Heart left ventricle (tissue), 16 donors: ENCODE measurements at regions not wholly inside any gene's neighbourhood (a gene's known extent, or its start where the extent isn't known, plus 50 kb on each side); places are given as distances from the start of the nearest gene placed in this dataset.
A peak's percentile ranks its signal among the peaks of the same experiment; 100 is the strongest.

ENCODE experiments used
- ATAC-seq, 4 donors: fragments of 200-7000 bp; cut with Tn5 transposase; one replicate each; pipeline ENCODE4 v1.9.1; 2020 to 2022; ENCODE audit warnings: moderate library complexity in 4 of 4, mild to moderate bottlenecking in 3 of 4, moderate number of reproducible peaks in 1 of 4
- DNase-seq, 5 donors: peaks; one replicate each; pipeline ENCODE4 v3.0.0-alpha.2; 2020
- H3K27ac ChIP-seq, 12 donors: fragments of 200-600 bp; sonication (generic) in 4 of 12; one replicate each; pipeline versions ENCODE4 v1.5.0 to v1.8.0; 2016 to 2022; ENCODE audit warnings: mild to moderate bottlenecking in 2 of 12
- H3K27me3 ChIP-seq, 9 donors: fragments of 200-600 bp; sonication (generic) in 2 of 9; one replicate each; pipeline versions ENCODE4 v1.5.1 to v1.8.0; 2016 to 2022; ENCODE audit warnings: mild to moderate bottlenecking in 3 of 9
- H3K36me3 ChIP-seq, 9 donors: fragments of 200-600 bp; sonication (generic) in 2 of 9; one replicate each; pipeline versions ENCODE4 v1.5.0 to v1.8.0; 2018 to 2022; ENCODE audit warnings: mild to moderate bottlenecking in 2 of 9
- H3K4me1 ChIP-seq, 12 donors: fragments of 200-600 bp; sonication (generic) in 4 of 12; one replicate each; pipeline versions ENCODE4 v1.5.0 to v1.8.0; 2016 to 2022; ENCODE audit warnings: mild to moderate bottlenecking in 3 of 12
- H3K4me3 ChIP-seq, 12 donors: fragments of 200-600 bp; sonication (generic) in 4 of 12; one replicate each; pipeline versions ENCODE4 v1.5.0 to v1.8.0; 2017 to 2022; ENCODE audit warnings: mild to moderate bottlenecking in 9 of 12, moderate library complexity in 4 of 12
- H3K9me3 ChIP-seq, 12 donors: fragments of 200-600 bp; sonication (generic) in 4 of 12; one replicate each; pipeline versions ENCODE4 v1.5.0 to v1.8.0; 2016 to 2022; ENCODE audit warnings: mild to moderate bottlenecking in 1 of 12
- POLR2A ChIP-seq, 2 donors: fragments of 450-650 bp; IDR thresholded peaks; one replicate each; pipeline ENCODE4 v1.6.1; 2017; ENCODE audit warnings: antibody characterized with exemption in 2 of 2, mild to moderate bottlenecking in 2 of 2, moderate library complexity in 2 of 2
- WGBS, 4 donors: extraction: QIAGEN DNeasy Blood & Tissue Kit in 2 of 4; methylation state at CpG; one replicate each; pipeline versions ENCODE4 v1.1.5 to v1.1.7; 2013 to 2018; 5-methylcytosine and 5-hydroxymethylcytosine counted together
- intact Hi-C, 10 donors: fragments of 100-400 bp; cut with DNase I; formaldehyde crosslinking; loops; one replicate each; pipeline versions ENCODE4 v1.11.1 to v1.14.2; 2022
- TF ChIP-seq, protein P1 (sequence below), 12 donors: fragments of 200-600 bp; sonication (generic) in 4 of 12; IDR thresholded peaks; one replicate each; pipeline versions ENCODE4 v1.5.0 to v1.8.0; 2018 to 2022; ENCODE audit warnings: antibody characterized with exemption in 12 of 12, mild to moderate bottlenecking in 5 of 12
- donor health status: ischemic (EF 13 %, LVEDD 7.1; RV severe dilation, severe dysfunction).
- donor health status: healthy with polysubstance abuse.
- donor health status: DM: no; HTN: yes; CAD: no.
- donor health status: DM: no; HTN: no; CAD: no.
- donor health status: ischemic (EF 25% LVEDD 6.9; RV normal size, moderate dysfunction).
- donor health status: ischemic (EF 25% LVEDD 5.7; RV mildly dilated, moderate dysfunction).
- donor health status: healthy.
- donor health status: DM: yes; HTN: yes; CAD: no.
- donor health status: ischemic (EF 35%, LVEDD 5.7; RV mildly dilated, moderate dysfunction).
- donor health status: nonischemic (EF 11% LVEDD 7.7; RV severe dilation, severe dysfunction).
- donor health status: DM: yes; HTN: yes; CAD: no.
- donor health status: PGD.
- donor health status: ischemic (EF 29% LVEDD 5.4; RV normal size, mild dysfunction).
- donor health status: nonischemic (EF 23%, LVEDD 6.1; RV moderate dilation, normal function).

DNA sequence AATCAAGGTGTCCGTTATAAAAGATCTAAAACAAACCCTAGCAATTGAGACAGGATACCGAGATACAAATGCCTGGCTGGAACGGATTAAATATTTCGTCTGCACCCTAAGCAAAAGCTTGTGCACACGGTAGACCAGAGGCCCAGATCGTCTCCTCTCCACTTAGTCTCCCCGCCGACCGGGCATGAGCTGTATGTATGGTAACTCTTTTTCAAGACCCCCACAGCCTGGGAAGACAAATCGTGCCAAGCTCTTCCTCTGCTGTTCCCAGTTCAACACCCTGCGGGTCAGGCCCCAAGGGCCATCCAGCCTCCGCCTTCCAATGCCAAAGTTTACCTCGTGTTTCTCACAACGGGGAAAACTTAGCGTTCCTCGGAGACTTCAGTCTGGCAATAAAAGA, 285.7 kb upstream of the GALNT17 start:
- no peaks in the 10 kb centered on the region for H3K4me1 ChIP-seq
- ATAC-seq: no peak
- H3K36me3 ChIP-seq: no peaks in the 10 kb centered on the region
- H3K9me3 ChIP-seq: peaks cover 0 to 14% (median 0%) of the 10 kb centered on the region in 12 donors
- intact Hi-C loops: no loop called here
- DNase-seq: no peak
- no peaks in the 10 kb centered on the region for H3K27me3 ChIP-seq
- no peak overlapping the region for H3K27ac ChIP-seq
- WGBS, 4 donors: 86 to 92% (median 90%) methylated on average over 16 of the region's 16 CpGs
- TF ChIP-seq POLR2A (IDR thresholded peaks at IDR 0.05): no peak
- TF ChIP-seq, protein P1, sequence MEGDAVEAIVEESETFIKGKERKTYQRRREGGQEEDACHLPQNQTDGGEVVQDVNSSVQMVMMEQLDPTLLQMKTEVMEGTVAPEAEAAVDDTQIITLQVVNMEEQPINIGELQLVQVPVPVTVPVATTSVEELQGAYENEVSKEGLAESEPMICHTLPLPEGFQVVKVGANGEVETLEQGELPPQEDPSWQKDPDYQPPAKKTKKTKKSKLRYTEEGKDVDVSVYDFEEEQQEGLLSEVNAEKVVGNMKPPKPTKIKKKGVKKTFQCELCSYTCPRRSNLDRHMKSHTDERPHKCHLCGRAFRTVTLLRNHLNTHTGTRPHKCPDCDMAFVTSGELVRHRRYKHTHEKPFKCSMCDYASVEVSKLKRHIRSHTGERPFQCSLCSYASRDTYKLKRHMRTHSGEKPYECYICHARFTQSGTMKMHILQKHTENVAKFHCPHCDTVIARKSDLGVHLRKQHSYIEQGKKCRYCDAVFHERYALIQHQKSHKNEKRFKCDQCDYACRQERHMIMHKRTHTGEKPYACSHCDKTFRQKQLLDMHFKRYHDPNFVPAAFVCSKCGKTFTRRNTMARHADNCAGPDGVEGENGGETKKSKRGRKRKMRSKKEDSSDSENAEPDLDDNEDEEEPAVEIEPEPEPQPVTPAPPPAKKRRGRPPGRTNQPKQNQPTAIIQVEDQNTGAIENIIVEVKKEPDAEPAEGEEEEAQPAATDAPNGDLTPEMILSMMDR (IDR thresholded peaks at IDR 0.05): no peak
- no peak overlapping the region for H3K4me3 ChIP-seq

DNA sequence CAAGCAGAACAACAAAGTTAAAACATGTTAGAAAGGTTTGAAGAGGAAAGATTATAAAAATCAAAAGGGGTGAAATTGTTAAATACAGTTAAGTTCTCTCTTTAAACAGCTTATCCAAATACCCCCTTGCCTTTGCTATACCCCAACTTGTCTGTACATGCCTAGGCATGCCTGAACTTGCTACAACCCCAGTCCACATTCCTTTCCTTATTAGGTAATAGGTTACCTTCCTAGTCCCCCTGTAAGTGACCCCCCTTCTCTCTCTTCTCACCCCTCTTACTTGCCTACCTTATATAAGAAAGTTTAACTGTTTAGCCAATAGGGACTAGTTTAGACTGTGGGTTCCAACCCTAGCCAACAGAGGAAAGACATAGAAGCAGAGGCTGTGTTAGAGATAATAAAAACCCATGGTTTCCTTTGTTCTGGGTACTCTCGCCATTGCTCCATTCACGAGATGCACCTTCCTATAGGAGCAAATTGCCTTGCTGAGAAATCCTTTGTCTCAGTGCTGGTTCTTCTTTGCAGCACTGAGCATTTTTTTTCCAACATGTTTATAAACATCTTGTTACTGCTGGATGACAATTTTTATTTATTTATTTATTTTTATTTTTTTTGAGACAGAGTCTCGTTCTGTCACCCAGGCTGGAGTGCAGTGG, 282.2 kb upstream of the GALNT17 start:
- no peak for ATAC-seq
- no peak for TF ChIP-seq POLR2A (IDR thresholded peaks at IDR 0.05)
- TF ChIP-seq, protein P1 (IDR thresholded peaks at IDR 0.05): no peak
- H3K36me3 ChIP-seq: no peaks in the 10 kb centered on the region
- no peak for DNase-seq
- H3K9me3 ChIP-seq: peaks cover 0 to 10% (median 0%) of the 10 kb centered on the region in 12 donors
- H3K4me3 ChIP-seq: no peak overlapping the region
- intact Hi-C loops: loop anchor here in 1 of 10 donors (10.0 kb wide), 1 partner anchor 665 kb away; no protein-coding TSS in a partner anchor
- H3K27me3 ChIP-seq: no peaks in the 10 kb centered on the region
- no peaks in the 10 kb centered on the region for H3K4me1 ChIP-seq
- no peak overlapping the region for H3K27ac ChIP-seq
- WGBS, 4 donors: 88 to 97% (median 91%) methylated on average over 3 of the region's 3 CpGs

DNA sequence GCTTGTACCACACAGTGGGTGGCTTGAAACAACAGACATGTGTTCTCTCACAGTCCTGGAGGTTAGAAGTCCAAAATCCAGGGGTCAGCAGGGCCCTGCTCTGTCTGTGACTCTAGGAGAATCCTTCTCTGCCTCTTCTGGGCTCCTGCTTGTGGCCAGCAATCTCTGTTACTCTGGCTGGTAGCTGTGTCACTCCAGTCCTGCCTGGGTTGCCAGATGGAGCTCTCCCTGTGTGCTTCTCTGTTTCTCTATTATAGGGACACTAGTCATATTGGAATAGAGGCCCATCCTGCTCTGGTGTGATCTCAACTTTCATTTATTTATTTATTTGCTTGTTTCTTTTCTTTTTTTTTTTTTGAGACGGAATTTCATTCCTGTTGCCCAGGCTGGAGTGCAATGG, 276.6 kb upstream of the GALNT17 start:
- Histone ChIP-seq H3K36me3 (no peaks in the 10 kb centered on the region), H3K4me3 (no peak overlapping the region), H3K27me3 (no peaks in the 10 kb centered on the region), H3K27ac (no peak overlapping the region), H3K9me3 (no peaks in the 10 kb centered on the region), H3K4me1 (no peaks in the 10 kb centered on the region)
- ATAC-seq: no peak
- TF ChIP-seq, protein P1 (IDR thresholded peaks at IDR 0.05): no peak
- TF ChIP-seq POLR2A (IDR thresholded peaks at IDR 0.05): no peak
- intact Hi-C loops: loop anchor here in 1 of 10 donors (10.0 kb wide), 1 partner anchor 659 kb away; no protein-coding TSS in a partner anchor
- DNase-seq: no peak
- WGBS, 4 donors: 74 to 96% (median 80%) methylated on average over 1 of the region's 1 CpG

DNA sequence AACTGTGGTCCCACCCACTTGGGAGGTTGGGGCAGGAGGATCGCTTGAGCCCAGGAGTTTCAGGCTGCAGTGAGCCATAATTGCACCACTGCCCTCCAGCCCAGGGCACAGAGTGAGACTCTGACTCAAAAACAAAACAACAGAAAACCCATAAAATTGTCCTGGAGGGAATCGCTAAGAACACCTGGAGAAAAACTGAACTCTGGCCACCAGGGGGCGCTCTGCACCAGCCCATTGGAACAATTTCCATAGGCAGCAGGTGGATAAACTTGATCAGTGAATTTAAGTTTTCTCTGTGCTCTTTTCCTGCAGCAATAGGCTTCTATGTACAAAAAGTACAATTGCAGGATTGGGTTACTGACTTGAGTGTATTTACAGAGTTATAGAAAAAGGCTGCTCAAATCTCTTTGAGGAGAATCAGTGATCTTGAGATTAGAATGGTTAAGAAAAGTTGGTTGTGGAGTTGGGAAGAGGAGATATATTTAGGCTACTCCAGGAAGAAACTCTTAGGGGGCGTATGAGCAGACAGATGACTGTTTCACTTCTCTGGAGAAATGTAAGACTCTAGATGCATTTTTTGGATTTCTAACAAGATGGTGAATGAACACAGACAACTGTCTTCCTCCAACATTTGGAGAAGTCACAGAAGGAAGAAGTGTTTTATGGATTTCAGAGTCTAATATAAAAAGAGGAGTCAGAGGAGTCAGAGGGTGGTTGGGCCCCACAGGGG, 274.9 kb upstream of the GALNT17 start:
- intact Hi-C loops: loop anchor here (1.0 to 10.0 kb wide), 5 partner anchors 658 to 880 kb away; no protein-coding TSS in a partner anchor
- WGBS, 4 donors: 3 to 13% (median 7%) methylated on average over 4 of the region's 4 CpGs
- peak; percentile 34 to 73 (median 50) for DNase-seq
- Histone ChIP-seq H3K27me3 (no peaks in the 10 kb centered on the region), H3K36me3 (no peaks in the 10 kb centered on the region), H3K4me1 (no peaks in the 10 kb centered on the region), H3K9me3 (peaks cover 0 to 9% (median 0%) of the 10 kb centered on the region in 12 donors), H3K4me3 (no peak overlapping the region), H3K27ac (no peak overlapping the region)
- TF ChIP-seq POLR2A (IDR thresholded peaks at IDR 0.05): no peak
- TF ChIP-seq, protein P1 (IDR thresholded peaks at IDR 0.05): peak; percentile 77 to 97 (median 91)
- ATAC-seq: peak in 1 of 4 donors; percentile 46
